ENCODE measurements at regions not wholly inside any gene's neighbourhood (a gene's known extent, or its start where the extent isn't known, plus 50 kb on each side); places are given as distances from the start of the nearest gene placed in this dataset.

GRCh38 chr16:5379954-5380353 lies 282.4 kb upstream of the EEF2KMT start:
- intact Hi-C loops (cut with DNase I), result no loop called here
- WGBS, result 75% methylated on average over 10 of the region's 10 CpGs
- no peak for TF ChIP-seq CTCF (IDR thresholded peaks at IDR 0.05)
- TF ChIP-seq POLR2AphosphoS5 (IDR thresholded peaks at IDR 0.05), result no peak
- no peak for TF ChIP-seq POLR2A (IDR thresholded peaks at IDR 0.05)
- Histone ChIP-seq H3K9me3 (no peaks in the 10 kb centered on the region), H3K36me3 (no peaks in the 10 kb centered on the region), H3K4me3 (no peak overlapping the region), H3K27me3 (replicated peaks; ENCODE audit: insufficient read depth) (no peaks in the 10 kb centered on the region), H3K27ac (no peak overlapping the region), H3K4me1 (replicated peaks) (no peaks in the 10 kb centered on the region)
- DNase-seq (ENCODE audit: low spot score), result no peak

- Histone ChIP-seq H3K27ac (no peak overlapping the region), H3K36me3 (no peaks in the 10 kb centered on the region), H3K27me3 (replicated peaks; ENCODE audit: insufficient read depth) (no peaks in the 10 kb centered on the region), H3K4me3 (no peak overlapping the region), H3K9me3 (no peaks in the 10 kb centered on the region), H3K4me1 (replicated peaks) (no peaks in the 10 kb centered on the region)
- TF ChIP-seq POLR2AphosphoS5 (IDR thresholded peaks at IDR 0.05) (no peak), POLR2A (IDR thresholded peaks at IDR 0.05) (no peak), CTCF (IDR thresholded peaks at IDR 0.05) (no peak)
- intact Hi-C loops (cut with DNase I), result no loop called here
- 77% methylated on average over 4 of the region's 4 CpGs for WGBS
- DNase-seq (ENCODE audit: low spot score), result no peak
Observed at GRCh38 chr16:5378531-5378930, 280.9 kb upstream of the EEF2KMT start.

- Histone ChIP-seq H3K4me1 (replicated peaks) (no peaks in the 10 kb centered on the region), H3K27ac (no peak overlapping the region), H3K27me3 (replicated peaks; ENCODE audit: insufficient read depth) (no peaks in the 10 kb centered on the region), H3K36me3 (no peaks in the 10 kb centered on the region), H3K4me3 (no peak overlapping the region), H3K9me3 (no peaks in the 10 kb centered on the region)
- no peak for TF ChIP-seq POLR2AphosphoS5 (IDR thresholded peaks at IDR 0.05)
- no peak for TF ChIP-seq POLR2A (IDR thresholded peaks at IDR 0.05)
- intact Hi-C loops (cut with DNase I), result no loop called here
- DNase-seq (ENCODE audit: low spot score), result no peak
- WGBS, result 55% methylated on average over 10 of the region's 10 CpGs
Observed at GRCh38 chr16:5377280-5377898, 279.8 kb upstream of the EEF2KMT start.

GRCh38 chr16:5374184-5374583 lies 276.6 kb upstream of the EEF2KMT start:
- H3K9me3 ChIP-seq, result no peaks in the 10 kb centered on the region
- H3K27ac ChIP-seq, result no peak overlapping the region
- no peak overlapping the region for H3K4me3 ChIP-seq
- no peaks in the 10 kb centered on the region for H3K36me3 ChIP-seq
- no peaks in the 10 kb centered on the region for H3K4me1 ChIP-seq (replicated peaks)
- WGBS, result 60% methylated on average over 4 of the region's 4 CpGs
- no peaks in the 10 kb centered on the region for H3K27me3 ChIP-seq (replicated peaks; ENCODE audit: insufficient read depth)
- DNase-seq (ENCODE audit: low spot score), result no peak
- intact Hi-C loops (cut with DNase I), result no loop called here
- no peak for TF ChIP-seq POLR2AphosphoS5 (IDR thresholded peaks at IDR 0.05)
- no peak for TF ChIP-seq CTCF (IDR thresholded peaks at IDR 0.05)
- TF ChIP-seq POLR2A (IDR thresholded peaks at IDR 0.05), result no peak

- 91% methylated on average over 7 of the region's 7 CpGs for WGBS
- intact Hi-C loops (cut with DNase I), result no loop called here
- no peaks in the 10 kb centered on the region for H3K4me1 ChIP-seq (replicated peaks)
- no peak overlapping the region for H3K4me3 ChIP-seq
- TF ChIP-seq POLR2A (IDR thresholded peaks at IDR 0.05) (no peak), POLR2AphosphoS5 (IDR thresholded peaks at IDR 0.05) (no peak), CTCF (IDR thresholded peaks at IDR 0.05) (no peak)
- no peaks in the 10 kb centered on the region for H3K27me3 ChIP-seq (replicated peaks; ENCODE audit: insufficient read depth)
- no peaks in the 10 kb centered on the region for H3K9me3 ChIP-seq
- H3K36me3 ChIP-seq, result no peaks in the 10 kb centered on the region
- no peak overlapping the region for H3K27ac ChIP-seq
- DNase-seq (ENCODE audit: low spot score), result no peak
Observed at GRCh38 chr16:5367951-5368350, 270.4 kb upstream of the EEF2KMT start.
